ENCODE measurements at regions not wholly inside any gene's neighbourhood (a gene's known extent, or its start where the extent isn't known, plus 50 kb on each side); places are given as distances from the start of the nearest gene placed in this dataset.

DNA sequence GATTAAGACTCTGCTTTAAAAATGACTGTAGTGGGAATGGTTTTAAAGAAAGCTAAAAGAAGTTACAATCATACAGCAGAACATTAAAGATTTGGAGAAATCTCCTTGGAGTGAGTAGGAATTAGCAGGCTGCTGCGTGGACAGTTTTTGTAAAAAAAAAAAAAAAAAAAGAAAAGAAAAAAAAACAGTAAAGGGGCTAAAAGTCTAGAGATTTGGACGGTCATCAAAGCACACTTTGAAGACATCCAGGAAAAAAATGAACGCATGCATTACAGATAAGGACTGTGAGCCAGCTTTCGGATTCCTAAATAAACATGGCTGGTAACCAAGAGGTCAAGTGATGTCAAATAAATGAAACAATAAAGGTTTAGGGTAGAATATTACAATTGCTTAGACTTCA lies 1700.6 kb downstream of the PCDH9 start:
- Histone ChIP-seq H3K9ac (ENCODE audit: low read length) (no peak overlapping the region), H3K4me1 (ENCODE audit: low read length) (no peaks in the 10 kb centered on the region), H3K79me2 (ENCODE audit: low read length) (no peaks in the 10 kb centered on the region), H3K27me3 (ENCODE audit: low read depth, low read length) (no peaks in the 10 kb centered on the region), H3K4me3 (ENCODE audit: low read length) (no peak overlapping the region), H3K4me2 (ENCODE audit: low read length) (no peak overlapping the region), H3K36me3 (replicated peaks; ENCODE audit: low read depth, low read length) (no peaks in the 10 kb centered on the region), H3K27ac (ENCODE audit: low read length) (no peak overlapping the region), H4K20me1 (ENCODE audit: insufficient read depth, low read length) (no peaks in the 10 kb centered on the region), H3K9me3 (ENCODE audit: insufficient read depth, low read length) (no peaks in the 10 kb centered on the region), H2AFZ (ENCODE audit: low read depth, low read length) (no peak overlapping the region)
- no peak for TF ChIP-seq EZH2phosphoT487 (IDR thresholded peaks at IDR 0.05; ENCODE audit: low read depth)
- TF ChIP-seq, protein P1, sequence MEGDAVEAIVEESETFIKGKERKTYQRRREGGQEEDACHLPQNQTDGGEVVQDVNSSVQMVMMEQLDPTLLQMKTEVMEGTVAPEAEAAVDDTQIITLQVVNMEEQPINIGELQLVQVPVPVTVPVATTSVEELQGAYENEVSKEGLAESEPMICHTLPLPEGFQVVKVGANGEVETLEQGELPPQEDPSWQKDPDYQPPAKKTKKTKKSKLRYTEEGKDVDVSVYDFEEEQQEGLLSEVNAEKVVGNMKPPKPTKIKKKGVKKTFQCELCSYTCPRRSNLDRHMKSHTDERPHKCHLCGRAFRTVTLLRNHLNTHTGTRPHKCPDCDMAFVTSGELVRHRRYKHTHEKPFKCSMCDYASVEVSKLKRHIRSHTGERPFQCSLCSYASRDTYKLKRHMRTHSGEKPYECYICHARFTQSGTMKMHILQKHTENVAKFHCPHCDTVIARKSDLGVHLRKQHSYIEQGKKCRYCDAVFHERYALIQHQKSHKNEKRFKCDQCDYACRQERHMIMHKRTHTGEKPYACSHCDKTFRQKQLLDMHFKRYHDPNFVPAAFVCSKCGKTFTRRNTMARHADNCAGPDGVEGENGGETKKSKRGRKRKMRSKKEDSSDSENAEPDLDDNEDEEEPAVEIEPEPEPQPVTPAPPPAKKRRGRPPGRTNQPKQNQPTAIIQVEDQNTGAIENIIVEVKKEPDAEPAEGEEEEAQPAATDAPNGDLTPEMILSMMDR (IDR thresholded peaks at IDR 0.05; ENCODE audit: low read depth, low read length): no peak

DNA sequence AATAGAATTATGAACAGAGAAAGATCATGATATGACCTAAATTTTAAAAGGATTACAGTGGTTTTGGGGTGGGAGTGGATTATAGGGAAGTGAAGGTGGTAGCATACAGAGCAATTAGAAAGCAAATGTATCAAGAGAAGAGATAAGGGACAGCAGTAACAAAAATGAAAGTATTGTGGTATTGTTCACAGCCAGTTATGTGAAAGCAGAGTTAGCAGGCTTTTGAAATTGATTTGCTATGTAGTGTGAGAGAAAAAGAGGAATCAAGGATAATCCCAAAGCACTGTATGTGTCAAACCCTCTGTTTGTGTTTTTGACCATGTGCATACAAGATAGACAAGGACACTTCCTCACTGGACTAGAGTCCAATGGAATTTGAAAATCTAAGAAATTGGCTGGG lies 1721.4 kb downstream of the PCDH9 start:
- Histone ChIP-seq H3K27me3 (ENCODE audit: low read depth, low read length) (no peaks in the 10 kb centered on the region), H3K36me3 (replicated peaks; ENCODE audit: low read depth, low read length) (no peaks in the 10 kb centered on the region), H3K9ac (ENCODE audit: low read length) (no peak overlapping the region), H3K27ac (ENCODE audit: low read length) (no peak overlapping the region), H3K4me1 (ENCODE audit: low read length) (peaks cover 9% of the 10 kb centered on the region), H2AFZ (ENCODE audit: low read depth, low read length) (no peak overlapping the region), H3K9me3 (ENCODE audit: insufficient read depth, low read length) (no peaks in the 10 kb centered on the region), H3K4me3 (ENCODE audit: low read length) (no peak overlapping the region), H3K79me2 (ENCODE audit: low read length) (no peaks in the 10 kb centered on the region), H4K20me1 (ENCODE audit: insufficient read depth, low read length) (no peaks in the 10 kb centered on the region), H3K4me2 (ENCODE audit: low read length) (no peak overlapping the region)
- TF ChIP-seq, protein P1 (IDR thresholded peaks at IDR 0.05; ENCODE audit: low read depth, low read length): no peak
- TF ChIP-seq EZH2phosphoT487 (IDR thresholded peaks at IDR 0.05; ENCODE audit: low read depth): no peak

DNA sequence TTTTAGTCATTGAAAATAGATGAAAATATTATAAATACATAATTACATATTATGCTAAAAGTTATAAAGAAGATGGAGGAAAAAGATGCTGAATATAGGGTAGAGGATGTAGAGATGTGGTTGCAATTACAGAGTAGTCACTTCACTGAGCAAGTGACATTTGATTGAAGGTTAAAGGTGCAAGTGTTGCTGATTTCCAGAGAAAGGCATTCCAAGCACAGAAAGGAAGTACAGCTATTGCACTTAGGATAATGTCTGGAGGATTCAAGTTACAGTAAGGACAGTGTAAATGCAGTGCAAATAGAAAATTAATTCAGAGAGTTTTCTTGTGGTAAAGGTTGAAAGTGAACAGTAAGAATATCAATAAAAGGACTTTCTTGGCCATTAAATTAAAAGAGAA lies 1721.8 kb downstream of the PCDH9 start:
- no peaks in the 10 kb centered on the region for H3K9me3 ChIP-seq (ENCODE audit: insufficient read depth, low read length)
- no peak overlapping the region for H2AFZ ChIP-seq (ENCODE audit: low read depth, low read length)
- no peak for TF ChIP-seq EZH2phosphoT487 (IDR thresholded peaks at IDR 0.05; ENCODE audit: low read depth)
- TF ChIP-seq, protein P1 (IDR thresholded peaks at IDR 0.05; ENCODE audit: low read depth, low read length): no peak
- H3K27ac ChIP-seq (ENCODE audit: low read length): no peak overlapping the region
- no peak overlapping the region for H3K9ac ChIP-seq (ENCODE audit: low read length)
- no peaks in the 10 kb centered on the region for H3K27me3 ChIP-seq (ENCODE audit: low read depth, low read length)
- H3K4me2 ChIP-seq (ENCODE audit: low read length): no peak overlapping the region
- H3K36me3 ChIP-seq (replicated peaks; ENCODE audit: low read depth, low read length): no peaks in the 10 kb centered on the region
- H3K4me1 ChIP-seq (ENCODE audit: low read length): peaks cover 9% of the 10 kb centered on the region
- H3K79me2 ChIP-seq (ENCODE audit: low read length): no peaks in the 10 kb centered on the region
- H4K20me1 ChIP-seq (ENCODE audit: insufficient read depth, low read length): no peaks in the 10 kb centered on the region
- H3K4me3 ChIP-seq (ENCODE audit: low read length): no peak overlapping the region

DNA sequence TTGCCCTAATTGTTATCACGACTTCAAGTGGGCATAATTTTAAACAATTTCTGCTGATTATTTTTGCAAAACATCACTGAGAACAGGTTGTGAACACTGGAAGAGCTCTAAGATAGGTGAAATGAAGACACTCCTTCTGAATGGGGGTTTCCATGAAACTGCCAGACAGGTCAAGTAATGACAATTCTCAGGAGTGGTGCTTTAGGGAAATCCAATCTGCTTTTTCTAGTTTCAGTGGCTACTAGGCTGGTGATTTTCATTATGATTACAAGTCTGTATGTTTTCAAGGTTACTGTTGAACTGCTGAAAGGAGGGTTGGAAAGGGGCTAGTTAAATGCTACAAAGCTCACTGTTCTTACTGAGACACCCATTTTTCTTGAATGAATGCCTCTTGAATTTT lies 1724.2 kb downstream of the PCDH9 start:
- Histone ChIP-seq H3K27ac (ENCODE audit: low read length) (no peak overlapping the region), H3K36me3 (replicated peaks; ENCODE audit: low read depth, low read length) (no peaks in the 10 kb centered on the region), H3K4me3 (ENCODE audit: low read length) (no peak overlapping the region), H3K9ac (ENCODE audit: low read length) (no peak overlapping the region), H3K79me2 (ENCODE audit: low read length) (no peaks in the 10 kb centered on the region), H3K9me3 (ENCODE audit: insufficient read depth, low read length) (no peaks in the 10 kb centered on the region), H3K4me2 (ENCODE audit: low read length) (no peak overlapping the region), H2AFZ (ENCODE audit: low read depth, low read length) (no peak overlapping the region), H3K4me1 (ENCODE audit: low read length) (peaks cover 9% of the 10 kb centered on the region), H3K27me3 (ENCODE audit: low read depth, low read length) (no peaks in the 10 kb centered on the region), H4K20me1 (ENCODE audit: insufficient read depth, low read length) (no peaks in the 10 kb centered on the region)
- TF ChIP-seq EZH2phosphoT487 (IDR thresholded peaks at IDR 0.05; ENCODE audit: low read depth): no peak
- TF ChIP-seq, protein P1 (IDR thresholded peaks at IDR 0.05; ENCODE audit: low read depth, low read length): no peak
